Fibroblast of lung (primary cell): ENCODE measurements at regions not wholly inside any gene's neighbourhood (a gene's known extent, or its start where the extent isn't known, plus 50 kb on each side); places are given as distances from the start of the nearest gene placed in this dataset.

ENCODE experiments used
- EZH2 ChIP-seq: IDR thresholded peaks from 2 replicates; pipeline ENCODE4 v1.5.1; 2012; ENCODE audit warnings: low read length, control low read depth, mild to moderate bottlenecking; ENCODE audit errors: missing control alignments
- TF ChIP-seq, protein P1 (sequence below), 2 donors: IDR thresholded peaks in 1 of 2; conservative IDR thresholded peaks in 1 of 2; 1 replicate in 1 of 2; 2 replicates in 1 of 2; pipeline ENCODE4 v1.5.1; 2011 to 2012; ENCODE audit warnings: low read length in 2 of 2, control low read depth in 1 of 2, inconsistent platforms in 1 of 2, low read depth in 1 of 2, mild to moderate bottlenecking in 1 of 2

DNA sequence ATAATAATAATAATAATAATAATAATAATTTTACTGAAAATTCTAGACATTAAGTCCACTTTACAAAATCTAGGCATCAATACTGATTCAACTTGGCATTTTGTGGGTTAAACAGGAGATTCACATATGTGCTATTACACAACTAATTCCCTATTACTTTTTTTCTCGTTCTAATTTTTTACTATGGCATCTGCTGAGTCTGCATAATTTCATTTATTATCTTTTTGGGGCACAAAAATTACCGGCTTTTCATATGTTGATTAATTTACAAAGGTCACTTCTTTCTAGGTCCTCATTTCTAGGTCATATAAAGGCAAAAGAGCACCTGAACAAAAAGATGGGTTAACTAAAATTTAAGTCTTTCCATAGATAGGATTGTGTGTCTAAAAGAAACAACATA is 1357.8 kb upstream of the ADGRB3 start:
- no peak for TF ChIP-seq EZH2
- TF ChIP-seq, protein P1, sequence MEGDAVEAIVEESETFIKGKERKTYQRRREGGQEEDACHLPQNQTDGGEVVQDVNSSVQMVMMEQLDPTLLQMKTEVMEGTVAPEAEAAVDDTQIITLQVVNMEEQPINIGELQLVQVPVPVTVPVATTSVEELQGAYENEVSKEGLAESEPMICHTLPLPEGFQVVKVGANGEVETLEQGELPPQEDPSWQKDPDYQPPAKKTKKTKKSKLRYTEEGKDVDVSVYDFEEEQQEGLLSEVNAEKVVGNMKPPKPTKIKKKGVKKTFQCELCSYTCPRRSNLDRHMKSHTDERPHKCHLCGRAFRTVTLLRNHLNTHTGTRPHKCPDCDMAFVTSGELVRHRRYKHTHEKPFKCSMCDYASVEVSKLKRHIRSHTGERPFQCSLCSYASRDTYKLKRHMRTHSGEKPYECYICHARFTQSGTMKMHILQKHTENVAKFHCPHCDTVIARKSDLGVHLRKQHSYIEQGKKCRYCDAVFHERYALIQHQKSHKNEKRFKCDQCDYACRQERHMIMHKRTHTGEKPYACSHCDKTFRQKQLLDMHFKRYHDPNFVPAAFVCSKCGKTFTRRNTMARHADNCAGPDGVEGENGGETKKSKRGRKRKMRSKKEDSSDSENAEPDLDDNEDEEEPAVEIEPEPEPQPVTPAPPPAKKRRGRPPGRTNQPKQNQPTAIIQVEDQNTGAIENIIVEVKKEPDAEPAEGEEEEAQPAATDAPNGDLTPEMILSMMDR (conservative IDR thresholded peaks at IDR 0.05 in 1 of 2, IDR thresholded peaks at IDR 0.05 in 1 of 2; ENCODE audit: low read depth in 1 of 2, low read length in 2 of 2) = no peak
